ENCODE measurements at regions not wholly inside any gene's neighbourhood (a gene's known extent, or its start where the extent isn't known, plus 50 kb on each side); places are given as distances from the start of the nearest gene placed in this dataset.
"Not testable (repeated sequence)": the region's sequence is repeated elsewhere in the genome, so short reads cannot be mapped to it uniquely, and the experiment has no call there.

- H3K36me3 Mint-ChIP-seq (ENCODE audit: low read depth); H3K27me3 Mint-ChIP-seq; H3K4me1 Mint-ChIP-seq; H3K27ac Mint-ChIP-seq; ATAC-seq; H3K9me3 Mint-ChIP-seq; H3K4me3 Mint-ChIP-seq; DNase-seq: not testable (repeated sequence)
Observed at GRCh38 chr21:6506167-6506894, 4015.1 kb upstream of the TPTE start.

DNA sequence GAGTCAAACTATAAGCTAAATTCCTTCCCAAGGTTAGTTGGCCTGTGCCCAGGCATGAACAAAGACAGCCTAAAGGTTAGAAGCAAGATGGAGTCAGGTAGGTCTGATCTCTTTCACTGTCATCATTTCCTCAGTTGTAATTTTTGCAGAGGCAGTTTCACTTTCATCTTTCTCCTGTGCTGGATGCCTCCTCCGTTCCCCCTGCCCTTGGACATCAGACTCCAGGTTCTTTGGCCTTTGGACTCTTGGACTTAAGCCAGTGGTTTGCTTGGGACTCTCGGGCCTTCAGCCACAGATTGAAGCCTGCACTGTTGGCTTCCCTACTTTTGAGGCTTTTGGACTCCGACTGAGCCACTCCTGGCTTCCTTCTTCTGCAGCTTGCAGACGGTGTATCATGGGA lies 4013.8 kb upstream of the TPTE start:
- H3K4me1 Mint-ChIP-seq; DNase-seq; H3K27me3 Mint-ChIP-seq; ATAC-seq; H3K9me3 Mint-ChIP-seq; H3K36me3 Mint-ChIP-seq (ENCODE audit: low read depth); H3K27ac Mint-ChIP-seq; H3K4me3 Mint-ChIP-seq: not testable (repeated sequence)

DNA sequence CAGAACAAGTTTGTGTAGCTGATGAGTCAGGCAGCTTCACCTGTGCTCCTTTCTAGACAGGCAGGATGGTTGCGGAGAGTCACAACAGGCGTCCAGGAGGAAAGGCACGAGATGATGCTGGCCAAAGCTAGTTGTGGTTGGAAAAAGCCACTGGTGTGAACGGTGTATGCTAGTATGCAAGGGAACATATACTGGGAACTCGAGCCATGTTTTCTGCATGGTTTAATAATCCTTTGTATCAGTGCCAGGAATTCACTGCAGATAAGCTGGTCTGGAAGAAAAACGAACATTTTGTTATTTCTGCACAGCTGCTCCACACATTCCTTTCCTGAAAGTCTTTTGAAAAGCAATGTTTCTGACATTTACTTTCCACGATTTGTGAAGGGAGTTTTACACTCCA lies 3999.6 kb upstream of the TPTE start:
- H3K36me3 Mint-ChIP-seq (ENCODE audit: low read depth); H3K4me1 Mint-ChIP-seq; H3K4me3 Mint-ChIP-seq; DNase-seq; H3K9me3 Mint-ChIP-seq; H3K27ac Mint-ChIP-seq; H3K27me3 Mint-ChIP-seq; ATAC-seq: not testable (repeated sequence)

GRCh38 chr21:6526213-6526612 lies 3995.2 kb upstream of the TPTE start:
- not testable (repeated sequence) for H3K27me3 Mint-ChIP-seq; H3K4me3 Mint-ChIP-seq; H3K9me3 Mint-ChIP-seq; H3K36me3 Mint-ChIP-seq (ENCODE audit: low read depth); H3K27ac Mint-ChIP-seq; H3K4me1 Mint-ChIP-seq; ATAC-seq; DNase-seq

DNA sequence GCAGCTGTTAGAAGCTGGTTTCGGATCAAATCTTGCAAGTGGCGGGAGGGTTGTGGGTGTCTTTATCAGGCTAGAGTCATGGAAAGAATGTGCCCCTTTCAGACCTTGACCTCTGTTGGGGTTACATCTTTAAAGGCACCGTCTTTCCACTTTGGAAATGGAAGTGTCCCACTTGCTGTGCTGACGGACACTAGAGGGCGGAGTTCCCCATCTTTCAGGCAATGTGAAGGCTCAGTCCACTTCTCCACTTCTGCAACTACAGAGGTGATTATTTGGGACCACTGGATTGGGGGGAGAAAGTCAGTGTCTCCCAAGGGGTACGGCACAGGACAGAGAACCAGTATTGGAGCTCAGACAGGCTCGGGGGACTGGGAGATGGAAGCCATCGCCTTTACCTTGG lies 3990.7 kb upstream of the TPTE start:
- not testable (repeated sequence) for DNase-seq; H3K27me3 Mint-ChIP-seq; ATAC-seq; H3K4me1 Mint-ChIP-seq; H3K9me3 Mint-ChIP-seq; H3K36me3 Mint-ChIP-seq (ENCODE audit: low read depth); H3K4me3 Mint-ChIP-seq; H3K27ac Mint-ChIP-seq

GRCh38 chr21:6533261-6533660 lies 3988.1 kb upstream of the TPTE start:
- ATAC-seq; H3K36me3 Mint-ChIP-seq (ENCODE audit: low read depth); H3K4me3 Mint-ChIP-seq; H3K4me1 Mint-ChIP-seq; H3K27me3 Mint-ChIP-seq; H3K27ac Mint-ChIP-seq; DNase-seq; H3K9me3 Mint-ChIP-seq: not testable (repeated sequence)

DNA sequence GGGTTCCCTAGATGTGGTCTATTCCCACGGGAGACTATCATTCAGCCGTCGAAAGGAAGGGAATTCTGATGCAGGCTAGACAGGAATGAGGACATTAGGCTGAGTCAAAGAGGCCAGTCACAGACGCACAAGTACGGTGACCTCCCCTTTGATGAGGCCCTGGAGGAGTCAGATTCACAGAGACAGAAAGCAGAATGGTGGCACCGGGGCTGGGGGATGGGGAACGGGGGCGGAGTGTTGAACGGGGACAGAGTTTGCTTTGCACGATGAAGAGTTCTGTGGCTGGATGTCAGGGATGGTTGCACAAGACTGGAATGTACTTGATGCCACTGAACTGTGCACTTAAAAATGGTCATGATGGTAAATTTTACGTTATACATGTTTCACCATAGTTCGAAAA lies 3983.1 kb upstream of the TPTE start:
- DNase-seq; H3K4me3 Mint-ChIP-seq; H3K9me3 Mint-ChIP-seq; H3K27ac Mint-ChIP-seq; H3K27me3 Mint-ChIP-seq; H3K4me1 Mint-ChIP-seq; ATAC-seq; H3K36me3 Mint-ChIP-seq (ENCODE audit: low read depth): not testable (repeated sequence)

DNA sequence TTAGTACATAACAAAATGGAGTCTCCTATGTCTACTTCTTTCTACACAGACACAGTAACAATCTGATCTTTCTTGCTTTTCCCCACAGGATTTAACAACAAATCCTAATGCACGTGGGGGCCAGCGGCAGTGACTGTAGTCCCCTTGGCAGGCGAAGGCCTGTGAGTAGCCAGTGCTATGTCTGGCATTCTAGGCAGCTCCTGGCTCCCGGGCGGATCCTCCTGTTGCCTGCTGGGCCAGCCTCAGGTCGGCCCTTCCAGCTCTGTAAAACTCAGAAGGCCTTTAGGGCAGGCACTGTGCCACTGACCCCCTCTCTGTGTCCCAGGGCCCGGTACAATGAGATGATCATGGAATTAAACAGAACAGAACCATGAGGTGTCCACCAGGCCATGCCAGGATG lies 3981.7 kb upstream of the TPTE start:
- not testable (repeated sequence) for ATAC-seq; H3K36me3 Mint-ChIP-seq (ENCODE audit: low read depth)

GRCh38 chr21:6541036-6541435 lies 3980.3 kb upstream of the TPTE start:
- H3K4me1 Mint-ChIP-seq; H3K9me3 Mint-ChIP-seq; H3K36me3 Mint-ChIP-seq (ENCODE audit: low read depth); H3K27me3 Mint-ChIP-seq; DNase-seq; H3K27ac Mint-ChIP-seq; H3K4me3 Mint-ChIP-seq; ATAC-seq: not testable (repeated sequence)

More for the DNA sequence above, 3981.7 kb upstream of the TPTE start:
- H3K4me1 Mint-ChIP-seq, H3K4me3 Mint-ChIP-seq, DNase-seq, H3K9me3 Mint-ChIP-seq, H3K27me3 Mint-ChIP-seq, H3K27ac Mint-ChIP-seq: not testable (repeated sequence)

DNA sequence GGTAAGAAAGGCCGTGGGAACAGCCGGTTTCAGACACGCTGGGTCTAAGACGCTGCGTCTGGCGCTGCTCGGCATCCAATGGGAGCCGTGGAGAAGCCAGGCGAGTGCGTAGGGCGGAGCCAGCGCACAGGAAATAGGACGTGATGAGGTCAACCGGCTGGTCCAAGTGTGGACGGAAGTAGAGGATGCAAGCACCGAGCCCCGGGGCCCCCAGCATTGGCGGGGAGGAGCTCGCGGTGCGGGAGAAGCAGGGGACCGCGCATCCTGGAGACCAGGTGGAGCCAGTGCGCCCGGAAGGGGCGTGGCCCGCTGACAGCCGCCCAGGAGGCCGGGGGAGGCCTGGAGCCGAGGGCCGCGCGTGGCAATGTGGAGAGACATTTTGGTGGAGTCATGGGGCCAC lies 3976.1 kb upstream of the TPTE start:
- H3K9me3 Mint-ChIP-seq; H3K36me3 Mint-ChIP-seq (ENCODE audit: low read depth); ATAC-seq; DNase-seq; H3K27ac Mint-ChIP-seq; H3K4me3 Mint-ChIP-seq; H3K4me1 Mint-ChIP-seq; H3K27me3 Mint-ChIP-seq: not testable (repeated sequence)

GRCh38 chr21:6551045-6551444 lies 3970.3 kb upstream of the TPTE start:
- H3K9me3 Mint-ChIP-seq; H3K27me3 Mint-ChIP-seq; DNase-seq; H3K36me3 Mint-ChIP-seq (ENCODE audit: low read depth); H3K4me1 Mint-ChIP-seq; ATAC-seq; H3K4me3 Mint-ChIP-seq; H3K27ac Mint-ChIP-seq: not testable (repeated sequence)

- ATAC-seq; DNase-seq; H3K36me3 Mint-ChIP-seq (ENCODE audit: low read depth); H3K27ac Mint-ChIP-seq; H3K4me3 Mint-ChIP-seq; H3K27me3 Mint-ChIP-seq; H3K4me1 Mint-ChIP-seq; H3K9me3 Mint-ChIP-seq: not testable (repeated sequence)
Observed at GRCh38 chr21:6553505-6554376, 3967.6 kb upstream of the TPTE start.

DNA sequence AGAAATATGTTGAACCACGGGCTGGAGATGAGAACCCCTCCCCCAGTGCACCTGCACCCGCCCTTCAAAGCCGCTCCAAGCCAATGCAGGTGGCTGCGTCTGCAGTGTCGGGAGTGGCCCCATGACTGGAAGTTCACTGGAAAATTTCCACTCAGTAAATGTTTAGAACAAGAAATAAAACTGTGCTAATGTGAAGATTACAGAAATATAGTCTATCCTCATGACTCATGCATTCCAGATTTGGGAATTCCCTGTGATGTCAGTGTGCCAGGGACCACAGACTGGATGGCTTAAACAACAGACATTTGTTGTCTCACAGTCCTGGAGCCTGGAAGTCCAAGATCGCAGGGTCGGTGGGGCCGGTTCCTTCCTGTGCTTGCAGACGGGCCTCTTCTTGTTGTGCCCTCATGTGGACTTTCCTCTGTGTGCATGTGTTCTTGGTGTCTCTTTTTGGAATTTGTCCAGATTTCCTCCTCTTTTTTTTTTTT lies 3967.0 kb upstream of the TPTE start:
- not testable (repeated sequence) for H3K9me3 Mint-ChIP-seq; H3K27me3 Mint-ChIP-seq; H3K27ac Mint-ChIP-seq; H3K4me3 Mint-ChIP-seq; H3K4me1 Mint-ChIP-seq; ATAC-seq; H3K36me3 Mint-ChIP-seq (ENCODE audit: low read depth); DNase-seq

DNA sequence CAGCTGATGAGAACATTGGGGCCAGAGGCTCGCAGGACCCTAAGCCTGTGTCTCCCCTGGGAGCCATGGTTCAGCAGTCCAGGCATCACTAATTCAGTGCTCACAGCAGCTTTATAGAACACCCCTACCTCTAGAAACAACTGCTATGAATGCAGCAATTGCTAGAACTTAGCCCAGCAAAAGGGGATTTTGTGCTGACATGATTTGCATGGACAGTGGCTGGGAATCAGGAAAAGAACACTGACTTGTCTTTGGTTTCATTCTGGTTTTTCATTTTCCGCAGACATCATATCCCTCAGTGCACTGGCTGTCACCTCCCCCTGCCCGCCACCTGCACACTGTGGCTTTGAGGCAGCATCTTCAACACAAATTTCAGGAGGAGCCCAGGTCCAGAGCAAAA lies 3964.9 kb upstream of the TPTE start:
- ATAC-seq; H3K36me3 Mint-ChIP-seq (ENCODE audit: low read depth); H3K27ac Mint-ChIP-seq: not testable (repeated sequence)

GRCh38 chr21:6557415-6557814 lies 3964.0 kb upstream of the TPTE start:
- H3K27me3 Mint-ChIP-seq, ATAC-seq, H3K4me1 Mint-ChIP-seq: not testable (repeated sequence)

More for the DNA sequence above, 3964.9 kb upstream of the TPTE start:
- not testable (repeated sequence) for H3K4me3 Mint-ChIP-seq, DNase-seq, H3K9me3 Mint-ChIP-seq, H3K4me1 Mint-ChIP-seq, H3K27me3 Mint-ChIP-seq

More at GRCh38 chr21:6557415-6557814, 3964.0 kb upstream of the TPTE start:
- H3K27ac Mint-ChIP-seq; DNase-seq; H3K9me3 Mint-ChIP-seq; H3K4me3 Mint-ChIP-seq; H3K36me3 Mint-ChIP-seq (ENCODE audit: low read depth): not testable (repeated sequence)
